IMR-90 (cell line): ENCODE measurements at regions not wholly inside any gene's neighbourhood (a gene's known extent, or its start where the extent isn't known, plus 50 kb on each side); places are given as distances from the start of the nearest gene placed in this dataset.

Source experiments
- ATAC-seq: fragments of 200-7000 bp; cut with Tn5 transposase; 2 replicates; pipeline ENCODE4 v1.9.1; 2020; ENCODE audit warnings: low read depth, mild to moderate bottlenecking, moderate library complexity
- BruUV-seq: library from RNA; stranded (reverse); fragments of 400-500 nt; replicated peaks from 2 replicates; lab custom pipeline; 2021; lab: Mats Ljungman, UMichigan
- CTCF ChIA-PET: fragments of 300-600 bp; formaldehyde crosslinking; extraction: SDS; loops from one replicate; lab custom pipeline; 2021; ENCODE audit warnings: antibody characterized with exemption; lab: Yijun Ruan, JAX
- POLR2A ChIA-PET: fragments of 300-600 bp; sonication (Branson Sonifier 250); formaldehyde crosslinking; loops from one replicate; lab custom pipeline; 2022; ENCODE audit warnings: antibody characterized with exemption; ENCODE audit not compliant: unreplicated experiment; lab: Charles Lee
- DNase-seq: peaks from one replicate; pipeline ENCODE4 v3.0.0; 2013
- H2AFZ ChIP-seq: replicated peaks from 2 replicates; pipeline ENCODE3; 2013; ENCODE audit warnings: low read length, mild to moderate bottlenecking; ENCODE audit not compliant: poor library complexity
- H2AK5ac ChIP-seq: 2 replicates; pipeline ENCODE4 v1.6.1; 2013; ENCODE audit warnings: low read depth, low read length, inconsistent platforms
- H2AK9ac ChIP-seq: replicated peaks from 2 replicates; pipeline ENCODE3; 2013; ENCODE audit warnings: mild to moderate bottlenecking, low read depth, low read length, moderate library complexity; ENCODE audit not compliant: poor library complexity
- H2BK120ac ChIP-seq: 2 replicates; pipeline ENCODE4 v1.6.1; 2013; ENCODE audit warnings: low read depth, low read length, inconsistent platforms
- H2BK15ac ChIP-seq: 3 replicates; pipeline ENCODE4 v1.6.1; 2013; ENCODE audit warnings: low read depth, low read length, inconsistent platforms
- H2BK20ac ChIP-seq: 2 replicates; pipeline ENCODE4 v1.6.1; 2013; ENCODE audit warnings: low read depth, mild to moderate bottlenecking, inconsistent platforms, low read length, moderate library complexity
- H2BK5ac ChIP-seq: 2 replicates; pipeline ENCODE4 v1.6.1; 2013; ENCODE audit warnings: mild to moderate bottlenecking, low read depth, low read length, inconsistent platforms; ENCODE audit not compliant: poor library complexity, severe bottlenecking
- H3K14ac ChIP-seq: replicated peaks from 2 replicates; pipeline ENCODE4 v1.6.1; 2013; ENCODE audit warnings: low read depth, low read length, inconsistent platforms
- H3K18ac ChIP-seq: 2 replicates; pipeline ENCODE4 v1.6.1; 2013; ENCODE audit warnings: low read depth, low read length, control low read depth
- H3K23ac ChIP-seq: 2 replicates; pipeline ENCODE4 v1.6.1; 2013; ENCODE audit warnings: low read depth, low read length, inconsistent platforms
- H3K27ac ChIP-seq: 2 replicates; pipeline ENCODE4 v1.5.1; 2013; ENCODE audit warnings: mild to moderate bottlenecking, control low read depth, low read length; ENCODE audit not compliant: insufficient read depth
- H3K27me3 ChIP-seq: 2 replicates; pipeline ENCODE4 v1.6.1; 2013; ENCODE audit warnings: low read length; ENCODE audit not compliant: control insufficient read depth, insufficient read depth
- H3K36me3 ChIP-seq: 2 replicates; pipeline ENCODE4 v1.6.1; 2013; ENCODE audit warnings: low read length, mixed read lengths; ENCODE audit not compliant: control insufficient read depth, insufficient read depth
- H3K4ac ChIP-seq: 2 replicates; pipeline ENCODE4 v1.6.1; 2013; ENCODE audit warnings: low read depth, low read length, inconsistent platforms
- H3K4me1 ChIP-seq: 2 replicates; pipeline ENCODE4 v1.6.1; 2013; ENCODE audit warnings: low read length, mixed read lengths; ENCODE audit not compliant: control insufficient read depth, insufficient read depth
- H3K4me2 ChIP-seq: 2 replicates; pipeline ENCODE4 v1.6.1; 2013; ENCODE audit warnings: low read depth, mild to moderate bottlenecking, control low read depth, low read length, moderate library complexity
- H3K4me3 ChIP-seq: 2 replicates; pipeline ENCODE4 v1.5.1; 2013; ENCODE audit warnings: low read depth, mild to moderate bottlenecking, control low read depth, low read length, moderate library complexity; ENCODE audit not compliant: insufficient read depth
- H3K56ac ChIP-seq: 2 replicates; pipeline ENCODE4 v1.6.1; 2013; ENCODE audit warnings: low read length, inconsistent platforms; ENCODE audit not compliant: insufficient read depth; ENCODE audit errors: extremely low read depth
- H3K79me1 ChIP-seq, 2 experiments: 2 replicates each; pipeline ENCODE4 v1.6.1; 2013; ENCODE audit warnings: low read length in 2 of 2, inconsistent platforms in 1 of 2, low read depth in 1 of 2
- H3K9ac ChIP-seq: 2 replicates; pipeline ENCODE4 v1.6.1; 2013; ENCODE audit warnings: low read depth, low read length, control low read depth
- H3K9me1 ChIP-seq: 2 replicates; pipeline ENCODE4 v1.6.1; 2013; ENCODE audit warnings: low read length, inconsistent platforms; ENCODE audit not compliant: insufficient read depth
- H3K9me3 ChIP-seq: 2 replicates; pipeline ENCODE4 v1.6.1; 2013; ENCODE audit warnings: low read length; ENCODE audit not compliant: control insufficient read depth, insufficient read depth
- H4K20me1 ChIP-seq: 2 replicates; pipeline ENCODE4 v1.6.1; 2013; ENCODE audit warnings: low read length, inconsistent platforms; ENCODE audit not compliant: insufficient read depth
- H4K5ac ChIP-seq: 2 replicates; pipeline ENCODE4 v1.6.1; 2013; ENCODE audit warnings: mild to moderate bottlenecking, low read depth, low read length, control low read depth
- H4K8ac ChIP-seq, 2 experiments: 2 replicates each; pipeline ENCODE4 v1.6.1; 2013; ENCODE audit warnings: low read depth in 2 of 2, low read length in 2 of 2, control low read depth in 1 of 2, inconsistent platforms in 1 of 2
- H4K91ac ChIP-seq: 2 replicates; pipeline ENCODE4 v1.6.1; 2013; ENCODE audit warnings: low read depth, low read length, inconsistent platforms; ENCODE audit not compliant: insufficient read depth
- MXI1 ChIP-seq: IDR thresholded peaks from 2 replicates; pipeline ENCODE4 v1.6.1; 2012; ENCODE audit warnings: low read depth, mild to moderate bottlenecking, low read length, moderate library complexity, borderline replicate concordance
- NFE2L2 ChIP-seq: fragments of 150-350 bp; IDR thresholded peaks from 2 replicates; pipeline ENCODE4 v1.6.1; 2016; ENCODE audit warnings: low read depth, mild to moderate bottlenecking, low read length
- RAD21 ChIP-seq: IDR thresholded peaks from 2 replicates; pipeline ENCODE4 v1.6.1; 2012; ENCODE audit warnings: low read length, improper control_type of control experiment
- RCOR1 ChIP-seq: IDR thresholded peaks from 2 replicates; pipeline ENCODE4 v1.6.1; 2012; ENCODE audit warnings: mild to moderate bottlenecking, low read length, improper control_type of control experiment; ENCODE audit not compliant: insufficient replicate concordance
- SMC3 ChIP-seq: fragments of 150-350 bp; IDR thresholded peaks from 2 replicates; pipeline ENCODE4 v1.6.1; 2016; ENCODE audit warnings: low read depth, mild to moderate bottlenecking, antibody characterized with exemption, low read length, moderate library complexity
- WGBS, 2 experiments: methylation state at CpG; one replicate each; pipeline versions ENCODE4 v1.1.5 to v1.1.7; 2013; ENCODE audit warnings: missing lambda C conversion rate in 2 of 2; ENCODE audit not compliant: insufficient read length in 1 of 2; ENCODE audit errors: extremely low coverage in 2 of 2; 5-methylcytosine and 5-hydroxymethylcytosine counted together
- dilution Hi-C: fragments of 300-500 bp; cut with HindIII; formaldehyde crosslinking; loops from one replicate; pipeline ENCODE4 v1.14.3; 2018; ENCODE audit warnings: low sequenced_read_pairs; ENCODE audit not compliant: unreplicated experiment
- in situ Hi-C: fragments of 300-500 bp; cut with MboI; formaldehyde crosslinking; loops from 3 replicates; pipeline ENCODE4 v1.14.3; 2019; ENCODE audit warnings: low sequenced_read_pairs, inconsistent platforms, mixed read lengths
- intact Hi-C: fragments of 100-400 bp; cut with micrococcal nuclease; formaldehyde crosslinking; loops from 2 replicates; pipeline ENCODE4 v1.10.0; 2022
- TF ChIP-seq, protein P1 (sequence below): conservative IDR thresholded peaks from 2 replicates; pipeline ENCODE4 v1.5.1; 2012; ENCODE audit warnings: mild to moderate bottlenecking, low read depth, low read length, improper control_type of control experiment
- TF ChIP-seq, protein P2 (sequence below): fragments of 150-350 bp; IDR thresholded peaks from 2 replicates; pipeline ENCODE4 v1.6.1; 2017; ENCODE audit warnings: mild to moderate bottlenecking, antibody characterized with exemption, low read length, low read depth

DNA sequence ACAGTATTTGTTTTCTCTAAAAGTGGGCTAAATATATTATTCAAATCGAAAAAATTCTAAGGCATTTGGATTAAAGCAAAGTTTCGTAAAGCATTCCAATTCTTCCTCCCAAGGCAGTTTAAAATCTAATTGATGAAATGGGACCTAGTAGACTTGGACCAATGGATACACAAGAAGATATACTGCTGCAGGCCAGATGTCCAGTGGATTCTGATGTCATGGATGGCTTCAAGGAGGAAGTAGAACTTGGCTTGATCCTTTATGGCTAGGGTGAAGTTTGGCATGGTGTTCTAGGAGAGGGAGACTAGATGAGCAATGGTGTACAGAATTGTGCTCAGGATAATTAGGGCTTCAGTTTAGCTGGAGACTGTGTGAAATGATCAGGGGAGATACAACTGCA is 559.5 kb upstream of the MMS22L start:
- CTCF ChIA-PET = no interaction called here
- no peaks in the 10 kb centered on the region for H3K27me3 ChIP-seq
- ATAC-seq (no peak), DNase-seq (no peak)
- TF ChIP-seq RAD21 = no peak
- TF ChIP-seq, protein P1, sequence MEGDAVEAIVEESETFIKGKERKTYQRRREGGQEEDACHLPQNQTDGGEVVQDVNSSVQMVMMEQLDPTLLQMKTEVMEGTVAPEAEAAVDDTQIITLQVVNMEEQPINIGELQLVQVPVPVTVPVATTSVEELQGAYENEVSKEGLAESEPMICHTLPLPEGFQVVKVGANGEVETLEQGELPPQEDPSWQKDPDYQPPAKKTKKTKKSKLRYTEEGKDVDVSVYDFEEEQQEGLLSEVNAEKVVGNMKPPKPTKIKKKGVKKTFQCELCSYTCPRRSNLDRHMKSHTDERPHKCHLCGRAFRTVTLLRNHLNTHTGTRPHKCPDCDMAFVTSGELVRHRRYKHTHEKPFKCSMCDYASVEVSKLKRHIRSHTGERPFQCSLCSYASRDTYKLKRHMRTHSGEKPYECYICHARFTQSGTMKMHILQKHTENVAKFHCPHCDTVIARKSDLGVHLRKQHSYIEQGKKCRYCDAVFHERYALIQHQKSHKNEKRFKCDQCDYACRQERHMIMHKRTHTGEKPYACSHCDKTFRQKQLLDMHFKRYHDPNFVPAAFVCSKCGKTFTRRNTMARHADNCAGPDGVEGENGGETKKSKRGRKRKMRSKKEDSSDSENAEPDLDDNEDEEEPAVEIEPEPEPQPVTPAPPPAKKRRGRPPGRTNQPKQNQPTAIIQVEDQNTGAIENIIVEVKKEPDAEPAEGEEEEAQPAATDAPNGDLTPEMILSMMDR = no peak
- no peak for TF ChIP-seq NFE2L2
- TF ChIP-seq, protein P2, sequence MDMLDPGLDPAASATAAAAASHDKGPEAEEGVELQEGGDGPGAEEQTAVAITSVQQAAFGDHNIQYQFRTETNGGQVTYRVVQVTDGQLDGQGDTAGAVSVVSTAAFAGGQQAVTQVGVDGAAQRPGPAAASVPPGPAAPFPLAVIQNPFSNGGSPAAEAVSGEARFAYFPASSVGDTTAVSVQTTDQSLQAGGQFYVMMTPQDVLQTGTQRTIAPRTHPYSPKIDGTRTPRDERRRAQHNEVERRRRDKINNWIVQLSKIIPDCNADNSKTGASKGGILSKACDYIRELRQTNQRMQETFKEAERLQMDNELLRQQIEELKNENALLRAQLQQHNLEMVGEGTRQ = no peak
- TF ChIP-seq MXI1 = no peak
- TF ChIP-seq RCOR1 = no peak
- TF ChIP-seq SMC3 = no peak
- H3K9me3 ChIP-seq = no peaks in the 10 kb centered on the region
- H2BK15ac ChIP-seq = no peak overlapping the region
- H3K4me2 ChIP-seq = no peak overlapping the region
- no peak overlapping the region for H3K14ac ChIP-seq
- intact Hi-C loops = no loop called here
- H4K8ac ChIP-seq = no peak overlapping the region
- no peak overlapping the region for H2AK9ac ChIP-seq
- no peaks in the 10 kb centered on the region for H3K36me3 ChIP-seq
- POLR2A ChIA-PET = no interaction called here
- BruUV-seq = no TSS peak
- no peak overlapping the region for H2BK5ac ChIP-seq
- no peaks in the 10 kb centered on the region for H4K20me1 ChIP-seq
- no peak overlapping the region for H3K9ac ChIP-seq
- no peak overlapping the region for H2BK120ac ChIP-seq
- dilution Hi-C loops = no loop called here
- H3K56ac ChIP-seq = no peak overlapping the region
- WGBS, 2 experiments = no CpG with 5 or more reads among the region's 2 CpGs
- no peak overlapping the region for H2AK5ac ChIP-seq
- H3K23ac ChIP-seq = no peak overlapping the region
- no peak overlapping the region for H3K4me3 ChIP-seq
- in situ Hi-C loops = no loop called here
- no peak overlapping the region for H4K5ac ChIP-seq
- H3K79me1 ChIP-seq = no peaks in the 10 kb centered on the region
- H2BK20ac ChIP-seq = no peak overlapping the region
- no peak overlapping the region for H3K18ac ChIP-seq
- H3K4me1 ChIP-seq = no peaks in the 10 kb centered on the region
- H3K27ac ChIP-seq = no peak overlapping the region
- no peak overlapping the region for H2AFZ ChIP-seq
- no peak overlapping the region for H4K91ac ChIP-seq
- no peak overlapping the region for H3K4ac ChIP-seq
- H3K9me1 ChIP-seq = no peaks in the 10 kb centered on the region
